Right renal pelvis (tissue), 4 donors: ENCODE measurements at regions not wholly inside any gene's neighbourhood (a gene's known extent, or its start where the extent isn't known, plus 50 kb on each side); places are given as distances from the start of the nearest gene placed in this dataset.

ENCODE experiments used
- DNase-seq, 4 donors: peaks; one replicate each; pipeline ENCODE4 v3.0.0-alpha.2; 2013; ENCODE audit warnings: low read depth in 4 of 4, low spot score in 3 of 4, missing footprints in 1 of 4

DNA sequence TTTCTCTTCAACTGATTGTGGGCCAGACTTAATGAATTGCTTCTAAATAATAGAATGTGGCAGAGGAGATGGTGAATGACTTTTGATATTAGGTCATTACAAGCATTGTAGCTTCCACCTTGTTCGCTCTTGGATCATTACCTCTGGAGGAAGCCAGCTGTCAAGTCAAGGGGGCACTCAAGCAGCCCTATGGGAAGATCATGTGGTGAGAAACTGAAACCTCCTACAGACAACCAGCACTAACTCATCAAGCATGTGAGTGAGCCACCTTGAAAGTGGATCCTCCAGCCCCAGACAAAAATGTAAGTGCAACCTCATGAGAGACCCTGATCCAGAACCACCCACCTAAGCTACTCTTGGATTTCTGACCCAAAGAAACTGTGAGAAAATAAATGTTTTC is 109.8 kb upstream of the TBC1D5 start:
- DNase-seq = peak in 1 of 4 donors; percentile 16

DNA sequence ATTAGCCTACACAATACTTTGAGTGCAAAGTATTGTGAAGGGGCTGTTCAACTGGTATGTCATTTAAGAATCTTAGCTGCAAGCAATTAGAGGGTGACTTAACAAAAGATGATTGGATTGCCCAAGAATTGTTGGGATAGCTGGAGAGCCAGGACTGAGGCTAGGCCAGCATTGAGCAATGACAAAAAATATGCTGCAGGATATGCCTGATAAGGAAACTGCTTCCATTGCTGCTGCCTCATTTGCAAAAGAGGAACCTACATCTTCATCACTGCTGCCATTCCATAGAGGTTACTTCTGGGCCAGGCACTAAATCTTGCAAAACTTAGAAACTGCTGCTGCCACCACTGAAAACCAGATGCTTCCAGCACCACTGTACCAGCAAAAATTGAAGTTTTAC is 108.0 kb upstream of the TBC1D5 start:
- no peak for DNase-seq

DNA sequence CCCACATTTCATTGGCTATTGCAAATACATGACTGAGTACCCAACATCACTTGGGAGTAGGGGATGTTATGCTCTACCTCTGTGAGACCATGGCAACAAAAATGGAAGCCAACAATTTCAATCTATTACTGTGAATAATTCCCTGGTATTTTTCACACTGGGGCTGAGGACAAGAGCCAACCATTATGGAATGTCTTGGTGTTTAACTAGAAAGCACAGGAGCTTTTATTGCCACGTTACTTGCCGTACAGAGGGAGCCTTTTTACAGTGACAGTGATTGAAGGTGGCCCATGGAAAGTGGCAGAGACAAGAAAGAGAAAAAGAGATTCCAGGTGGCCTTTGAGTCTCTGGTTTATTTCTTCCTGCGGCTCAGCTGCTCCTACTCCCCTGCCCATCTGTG is 105.7 kb upstream of the TBC1D5 start:
- DNase-seq = no peak

DNA sequence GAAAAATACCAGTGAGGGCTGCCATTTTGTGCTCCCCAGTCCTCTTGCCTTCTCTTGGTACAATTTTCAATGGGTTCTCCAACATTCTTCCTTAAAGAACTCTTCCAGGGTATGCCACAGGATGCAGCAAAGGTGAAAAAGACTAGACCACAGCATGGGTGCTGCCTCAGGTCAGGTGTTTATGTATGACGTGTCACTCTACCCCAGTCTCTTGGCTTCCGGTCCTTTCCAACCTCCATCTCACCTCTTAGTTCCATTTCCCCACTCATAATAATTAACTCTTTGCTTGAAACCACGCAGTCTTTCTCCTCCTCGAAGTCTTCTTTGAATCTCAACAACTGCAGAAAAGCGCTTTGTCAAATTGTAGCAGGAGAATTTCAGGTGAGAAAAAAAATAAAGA is 104.7 kb upstream of the TBC1D5 start:
- DNase-seq = no peak

DNA sequence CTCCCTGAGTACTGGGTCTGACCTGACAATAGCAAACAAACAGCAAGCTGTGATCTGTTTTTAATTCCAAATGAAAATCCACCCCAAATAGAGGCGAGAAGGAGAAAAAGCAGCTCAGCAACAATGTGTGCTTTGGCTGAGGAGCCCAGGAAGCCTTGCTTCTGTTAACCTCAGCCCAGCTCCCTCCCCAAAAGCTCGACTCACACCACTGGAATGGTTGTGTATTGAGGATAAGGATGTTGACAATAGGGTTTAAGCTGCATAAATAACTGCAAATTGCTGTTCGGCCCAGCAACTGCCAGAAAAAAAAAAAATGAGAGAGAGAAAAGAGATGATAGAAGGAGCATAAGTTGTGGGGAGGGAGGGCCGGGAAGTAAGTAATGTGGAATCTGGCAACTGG is 104.0 kb upstream of the TBC1D5 start:
- no peak for DNase-seq

DNA sequence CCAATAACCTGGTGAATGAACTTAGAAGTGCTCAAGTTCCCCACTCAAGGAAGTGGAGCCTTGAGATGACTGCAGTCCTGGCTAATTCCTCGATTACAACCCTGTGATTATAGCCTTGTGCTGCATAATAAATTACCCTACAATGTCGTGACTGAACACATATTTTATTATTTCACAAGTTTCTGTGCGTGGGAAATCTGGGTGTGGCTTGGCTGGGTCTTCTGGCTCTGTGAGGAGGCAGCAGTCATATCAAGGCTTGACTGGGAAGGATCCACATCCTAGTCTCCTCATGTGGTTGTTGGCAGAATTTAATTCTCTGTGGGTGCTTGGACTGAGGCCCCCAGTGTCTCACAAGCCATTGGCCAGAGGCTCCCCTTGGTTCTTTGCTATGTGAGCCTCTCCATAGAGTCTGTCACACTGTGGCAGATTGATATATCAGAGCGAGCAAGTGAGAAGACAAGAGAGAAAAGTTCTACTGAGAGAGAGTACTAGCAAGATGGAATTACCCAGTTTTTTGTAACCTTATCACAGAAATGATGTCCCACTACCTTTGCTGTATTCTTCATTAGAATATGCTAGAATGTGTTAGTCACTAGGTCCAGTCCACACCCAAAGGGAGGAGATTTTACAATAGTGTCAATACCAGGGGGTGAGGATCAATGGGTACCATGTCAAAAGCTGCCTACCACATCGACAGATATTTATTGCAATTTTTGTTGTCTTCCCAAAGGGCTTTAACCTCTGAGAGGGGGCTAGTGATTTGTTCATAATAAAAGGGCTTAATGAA is 102.8 kb upstream of the TBC1D5 start:
- DNase-seq = no peak

DNA sequence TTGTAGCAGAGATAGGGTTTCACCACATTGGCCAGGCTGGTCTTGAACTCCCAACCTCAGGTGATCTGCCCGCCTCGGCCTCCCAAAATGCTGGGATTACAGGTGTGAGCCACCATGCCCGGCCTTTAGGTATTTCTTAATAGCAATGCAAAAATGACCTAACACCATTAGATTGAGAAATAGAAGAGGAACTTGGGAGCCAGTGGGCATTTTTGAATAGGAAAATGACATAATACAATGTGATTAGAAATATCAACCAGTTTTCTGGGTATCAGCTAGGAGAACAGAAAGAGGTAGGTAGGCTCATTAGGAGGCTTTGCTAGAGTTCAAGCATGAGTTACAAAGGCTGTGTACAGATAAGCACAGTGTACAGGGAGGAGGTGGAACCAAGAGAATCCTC is 101.8 kb upstream of the TBC1D5 start:
- no peak for DNase-seq

DNA sequence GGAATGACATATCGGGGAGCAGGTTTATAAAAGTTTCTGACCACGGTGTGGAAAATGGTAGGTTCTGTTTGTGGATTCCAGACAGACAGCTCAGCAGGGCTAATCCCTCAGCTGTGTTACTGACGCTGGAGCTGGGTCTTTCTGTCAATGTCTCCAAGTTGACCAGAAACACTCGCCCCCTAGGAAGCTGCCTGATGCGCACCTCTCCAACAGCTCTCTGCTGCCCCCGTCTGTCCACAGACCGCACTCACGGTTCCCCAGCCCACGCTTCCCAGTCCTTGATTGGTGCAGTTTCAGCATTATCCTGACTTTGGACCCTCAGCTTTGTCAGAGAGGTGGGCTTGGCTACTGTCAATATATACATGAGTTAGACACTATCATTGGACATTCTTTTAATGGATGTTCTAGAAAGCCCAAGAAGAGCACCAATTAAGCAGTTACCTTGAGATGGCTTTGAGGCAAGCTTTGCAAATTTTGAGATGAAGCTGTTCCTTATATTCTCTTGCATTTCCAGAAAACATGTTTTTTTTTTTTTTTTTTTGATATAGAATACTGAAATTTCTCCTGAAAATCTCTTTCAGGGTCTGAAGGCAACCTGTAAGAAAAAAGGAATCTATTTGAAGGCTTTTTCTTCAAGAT is 98.9 kb upstream of the TBC1D5 start:
- peak; percentile 41 to 65 (median 44) for DNase-seq

DNA sequence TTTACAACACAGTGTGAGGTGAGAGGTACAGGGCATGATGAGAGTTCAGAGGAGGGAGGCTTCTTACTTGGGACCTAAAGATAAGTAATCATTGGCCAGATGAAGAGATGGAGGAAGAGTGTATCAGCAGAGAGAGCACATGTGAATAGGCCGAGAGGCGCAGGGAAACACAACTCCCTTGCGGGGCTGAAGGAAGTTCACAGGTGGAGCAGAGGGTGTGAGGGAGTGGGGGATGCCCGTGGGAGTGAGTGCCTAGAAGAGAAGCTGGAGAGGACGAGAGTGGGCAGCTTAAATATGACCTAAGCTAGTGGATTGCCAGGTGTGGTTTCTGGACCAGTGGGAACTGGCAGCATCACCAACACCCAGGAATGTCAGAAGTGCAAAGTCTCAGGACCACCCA is 98.2 kb upstream of the TBC1D5 start:
- DNase-seq = no peak

DNA sequence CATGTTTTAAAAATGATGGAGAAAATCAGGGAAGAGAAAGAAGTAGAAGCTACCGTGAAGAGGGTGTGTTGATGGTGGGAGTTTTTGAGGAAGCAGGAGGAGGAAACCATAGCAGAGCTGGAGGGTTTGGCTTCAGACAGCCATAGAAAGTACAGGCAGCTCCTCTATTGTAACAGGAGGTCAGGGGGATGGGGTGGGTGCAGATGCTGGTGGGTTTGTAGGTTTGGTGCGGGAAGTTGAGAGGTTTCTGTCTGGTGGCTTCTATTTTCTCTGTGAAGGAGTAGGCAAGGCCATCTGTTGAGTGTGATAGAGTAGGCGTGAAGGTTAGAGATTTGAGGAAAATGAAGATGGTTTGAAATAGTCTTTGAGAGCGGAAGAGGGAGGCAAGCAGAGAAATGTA is 97.7 kb upstream of the TBC1D5 start:
- no peak for DNase-seq

DNA sequence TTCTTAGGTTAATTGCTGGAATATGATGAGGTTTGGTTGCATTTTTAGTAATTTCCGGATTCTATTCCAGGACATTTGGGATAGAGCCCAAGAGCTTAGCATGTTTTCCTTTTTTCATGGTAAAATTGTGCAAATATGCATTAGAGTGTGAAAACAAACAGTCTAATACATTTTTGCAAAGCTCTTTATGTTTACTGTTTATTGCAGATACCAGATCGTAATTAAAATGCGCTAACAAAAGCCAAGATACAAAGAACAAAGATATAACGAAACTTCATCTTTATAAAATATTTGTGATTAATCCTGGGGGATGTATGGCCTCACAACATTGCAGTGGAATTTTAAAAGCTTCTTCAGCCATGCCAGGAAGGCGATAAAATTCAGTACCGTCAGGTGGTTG is 94.5 kb upstream of the TBC1D5 start:
- no peak for DNase-seq

DNA sequence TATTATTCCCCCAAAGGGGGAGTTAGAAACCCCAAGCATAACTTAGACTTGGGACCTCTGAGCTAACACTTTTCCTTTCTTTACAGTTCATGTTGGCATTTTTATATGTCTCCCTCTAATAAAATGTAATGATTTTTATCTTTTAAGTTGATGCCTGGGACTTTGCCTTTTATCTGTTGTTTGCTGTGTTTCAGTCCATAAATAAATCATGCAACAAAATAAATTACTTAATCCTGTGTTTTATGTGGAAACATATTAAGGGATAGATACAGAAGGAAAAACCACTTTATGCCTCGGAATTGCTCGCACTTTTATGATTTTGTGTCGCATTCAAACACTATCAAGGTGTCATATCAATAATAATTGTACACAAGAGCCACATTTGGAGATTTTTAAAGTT is 93.7 kb upstream of the TBC1D5 start:
- DNase-seq = no peak

DNA sequence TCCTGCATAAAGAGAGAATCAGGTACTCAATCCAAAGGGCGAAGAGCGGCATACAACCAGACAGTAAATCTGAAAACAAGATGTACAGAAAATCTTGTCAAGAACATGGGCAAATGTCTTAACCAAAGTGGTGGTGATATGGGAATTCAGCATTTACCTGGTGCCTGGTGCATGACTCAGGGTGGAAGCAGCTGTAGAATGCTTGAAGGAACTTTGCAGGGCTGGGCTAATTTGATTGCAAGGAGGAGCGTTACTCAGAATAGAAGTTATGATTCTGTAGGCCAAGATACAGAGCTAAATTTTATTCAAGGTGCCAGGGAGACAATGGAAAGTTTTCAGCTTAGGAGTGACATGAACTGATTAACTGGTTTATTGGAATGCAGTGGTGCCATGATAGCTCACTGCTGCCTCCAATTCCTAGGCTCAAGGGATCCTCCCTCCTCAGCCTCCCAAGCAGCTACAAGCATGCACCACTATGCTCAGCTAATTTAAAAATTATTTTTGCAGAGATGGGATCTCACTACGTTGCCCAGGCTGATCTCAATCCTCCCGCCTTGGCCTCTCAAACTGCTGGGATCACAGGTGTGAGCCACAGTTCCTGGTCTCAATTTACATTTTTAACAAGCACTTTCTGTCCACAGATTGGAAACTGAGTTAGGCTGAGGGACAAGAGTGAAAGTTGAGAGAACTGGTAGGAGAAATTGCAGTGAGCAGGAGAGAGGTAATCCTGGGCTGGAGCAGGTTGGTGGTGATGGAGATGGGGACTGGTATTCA is 91.5 kb upstream of the TBC1D5 start:
- no peak for DNase-seq

DNA sequence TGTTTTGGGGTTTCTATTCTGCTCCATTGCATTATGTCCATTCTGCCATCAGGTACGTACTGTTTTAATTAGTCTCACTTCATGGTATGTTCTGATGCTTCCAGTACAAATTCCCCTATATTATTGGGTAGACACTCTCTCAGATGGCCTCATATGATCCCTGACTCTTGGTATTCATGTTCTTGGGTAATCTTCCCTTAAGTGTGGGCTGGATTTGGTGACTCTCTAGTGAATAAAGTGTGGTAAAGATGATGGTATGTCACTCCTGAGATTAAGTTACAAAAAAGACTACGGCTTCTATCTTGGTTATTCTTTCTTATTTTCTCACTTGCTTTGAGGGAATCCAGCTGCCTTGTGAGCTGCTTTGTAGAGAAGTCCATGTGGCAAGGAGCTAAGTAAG is 89.6 kb upstream of the TBC1D5 start:
- DNase-seq = no peak

DNA sequence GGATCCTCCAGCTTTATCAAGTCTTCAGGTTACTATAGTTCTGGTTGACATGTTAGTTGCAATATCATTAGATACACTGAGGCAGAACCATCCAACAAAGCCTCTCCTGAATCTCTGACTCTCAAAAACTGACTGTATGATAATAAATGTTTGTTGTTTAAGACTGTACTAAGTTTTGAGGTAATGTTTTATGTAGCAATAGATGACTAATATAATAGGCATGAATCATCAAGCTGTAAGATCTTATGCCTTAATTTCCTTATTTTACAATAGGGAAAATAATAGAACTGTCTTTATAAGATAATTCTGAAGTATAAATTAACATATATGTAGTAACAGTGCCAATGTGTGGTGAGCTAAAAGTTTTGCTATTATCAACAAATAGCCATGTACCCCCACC is 88.9 kb upstream of the TBC1D5 start:
- DNase-seq = no peak

DNA sequence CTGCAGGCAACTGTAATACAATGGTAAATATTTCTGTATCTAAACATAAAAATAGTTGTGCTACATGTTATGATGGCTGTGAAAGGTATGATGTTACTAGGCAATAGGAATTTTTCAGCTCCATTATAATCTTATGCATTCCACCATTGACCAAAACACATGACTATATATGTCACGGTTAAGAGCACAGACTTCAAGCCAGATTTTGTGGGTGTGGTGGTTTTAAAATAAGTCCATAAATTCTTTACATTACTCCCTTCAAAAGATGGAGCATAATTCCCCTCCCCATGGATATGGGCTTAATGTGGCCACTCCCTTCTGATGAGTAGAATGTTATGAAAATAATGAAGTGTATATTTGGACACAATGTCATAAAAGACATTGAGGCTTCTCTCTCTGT is 88.4 kb upstream of the TBC1D5 start:
- DNase-seq = no peak

DNA sequence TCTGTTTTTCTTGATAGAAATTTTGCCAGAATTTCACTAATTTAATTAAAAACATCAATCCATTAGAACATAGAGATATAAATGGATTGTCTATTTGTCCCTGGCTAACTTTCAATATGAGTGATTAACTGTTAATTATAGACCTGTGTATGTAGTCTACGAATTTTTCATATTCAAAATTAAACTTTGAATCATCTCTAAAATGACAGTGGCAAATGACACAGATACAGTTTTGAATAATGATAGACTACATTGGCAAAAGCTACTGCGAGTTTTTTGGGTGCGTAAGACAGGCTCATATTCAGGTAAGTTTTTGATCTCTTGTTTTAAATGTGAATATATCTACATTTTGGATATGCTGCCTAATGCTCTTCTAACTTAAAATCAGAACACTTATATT is 86.0 kb upstream of the TBC1D5 start:
- no peak for DNase-seq

DNA sequence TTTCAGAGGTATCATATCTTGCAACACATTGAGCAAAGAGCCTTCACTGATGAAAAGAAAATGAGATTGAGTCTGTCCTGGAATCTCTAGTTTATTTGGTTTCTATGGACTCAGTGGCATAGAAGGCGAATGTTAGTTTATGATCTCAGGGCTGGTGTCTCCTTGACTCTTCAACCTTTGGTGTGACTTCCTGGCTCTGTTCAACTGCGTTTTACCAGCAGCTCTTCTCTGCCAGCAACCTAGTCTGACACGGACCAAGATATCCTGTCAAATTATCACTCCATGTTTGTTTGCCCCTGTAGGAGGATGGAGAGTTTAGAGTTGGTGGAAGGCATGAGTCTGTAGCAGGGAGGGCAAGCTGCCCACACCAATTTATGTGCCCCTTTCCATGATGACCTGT is 82.9 kb upstream of the TBC1D5 start:
- no peak for DNase-seq

DNA sequence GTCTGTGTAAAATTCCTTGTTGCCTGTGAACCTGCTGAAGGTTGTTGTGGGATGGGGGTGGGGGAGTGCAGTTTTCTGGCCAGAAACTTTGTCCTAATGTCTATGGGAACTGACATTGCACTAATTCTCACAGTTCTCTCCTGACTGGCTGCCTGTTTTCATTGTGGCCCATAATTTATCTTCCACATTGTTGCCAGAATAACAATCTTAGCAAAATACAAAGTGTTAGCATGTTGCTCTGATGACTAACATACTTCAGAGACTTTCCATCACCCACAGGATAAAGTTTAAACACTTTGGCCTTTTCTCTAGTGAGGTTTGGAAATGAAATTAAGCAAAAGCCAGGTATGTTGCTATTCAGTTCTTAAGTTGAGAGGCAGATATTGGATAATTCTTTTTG is 81.4 kb upstream of the TBC1D5 start:
- DNase-seq = no peak

DNA sequence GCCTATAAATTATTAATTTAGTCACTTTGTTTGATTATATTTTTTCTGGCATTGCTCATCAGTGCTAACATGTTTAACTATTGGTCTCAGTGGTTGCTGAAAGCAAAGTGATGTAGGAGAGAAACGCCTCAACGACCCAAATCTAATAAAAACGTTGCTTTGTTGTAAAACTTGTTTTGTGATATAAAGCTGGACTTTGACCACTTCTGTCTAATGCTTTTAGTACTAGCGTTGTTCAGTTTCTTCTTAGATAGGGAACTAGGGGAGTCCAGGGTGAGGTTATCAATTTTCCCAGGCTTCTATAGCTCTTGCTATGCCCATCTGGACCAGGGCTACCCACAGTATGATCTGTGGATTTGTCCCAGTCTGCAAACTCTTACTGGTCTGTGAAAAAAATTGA is 80.6 kb upstream of the TBC1D5 start:
- no peak for DNase-seq

DNA sequence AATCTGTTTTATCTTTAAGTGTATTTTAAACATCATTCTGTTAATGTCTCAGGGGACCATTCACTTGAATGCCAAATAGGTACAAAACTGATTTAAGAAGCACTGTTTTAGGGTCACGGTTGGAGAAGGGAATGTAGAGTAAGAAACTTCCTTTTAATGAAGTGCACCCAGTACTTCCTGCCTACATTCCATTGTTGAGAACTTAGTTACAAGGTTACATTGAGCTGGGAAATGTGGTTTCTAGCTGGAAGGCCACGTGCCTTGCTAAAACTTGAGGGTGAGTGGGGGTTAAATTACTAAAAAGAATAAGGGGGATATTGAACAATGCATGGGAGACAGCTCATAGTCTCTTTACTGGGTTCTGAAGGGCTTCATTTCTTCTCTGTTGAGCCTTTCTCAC is 78.3 kb upstream of the TBC1D5 start:
- DNase-seq = no peak

DNA sequence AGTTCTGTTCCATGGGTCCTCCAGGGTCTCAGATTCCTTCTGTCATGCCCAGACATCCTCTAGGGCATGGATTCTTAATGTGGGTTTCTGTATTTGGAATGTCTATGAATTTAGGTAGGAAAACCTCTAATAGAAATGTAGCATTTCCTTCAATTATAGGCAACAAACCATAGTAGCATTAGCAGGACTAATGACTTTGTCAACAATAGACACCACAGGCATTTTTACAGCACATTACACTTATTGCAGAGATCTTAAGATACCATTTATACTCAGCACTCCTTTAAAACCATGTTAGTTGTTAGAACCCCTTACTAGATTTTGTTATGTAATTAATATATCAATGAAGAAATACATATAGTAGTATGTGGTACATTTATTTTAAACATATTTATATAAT is 77.8 kb upstream of the TBC1D5 start:
- no peak for DNase-seq
